Mesendoderm (in vitro differentiated cells): ENCODE measurements at regions not wholly inside any gene's neighbourhood (a gene's known extent, or its start where the extent isn't known, plus 50 kb on each side); places are given as distances from the start of the nearest gene placed in this dataset.
"Not testable (repeated sequence)": the region's sequence is repeated elsewhere in the genome, so short reads cannot be mapped to it uniquely, and the experiment has no call there.

Experiments
- DNase-seq: peaks from one replicate; pipeline ENCODE4 v3.0.0; 2013
- H2AK5ac ChIP-seq: 2 replicates; pipeline ENCODE4 v1.6.1; 2013; ENCODE audit warnings: low read length, inconsistent platforms
- H2BK120ac ChIP-seq: 2 replicates; pipeline ENCODE4 v1.6.1; 2013; ENCODE audit warnings: low read depth, mild to moderate bottlenecking, low read length, moderate library complexity, mixed read lengths
- H2BK15ac ChIP-seq: replicated peaks from 2 replicates; pipeline ENCODE4 v1.6.1; 2013; ENCODE audit warnings: low read depth, mild to moderate bottlenecking, moderate library complexity
- H2BK5ac ChIP-seq: 2 replicates; pipeline ENCODE4 v1.6.1; 2013; ENCODE audit warnings: low read length, inconsistent platforms
- H3K18ac ChIP-seq: 2 replicates; pipeline ENCODE4 v1.6.1; 2013; ENCODE audit warnings: mild to moderate bottlenecking, low read length, mixed read lengths
- H3K23ac ChIP-seq: one replicate; pipeline ENCODE4 v1.6.1; 2013; ENCODE audit warnings: low read length
- H3K27ac ChIP-seq: 2 replicates; pipeline ENCODE4 v1.5.1; 2013; ENCODE audit warnings: low read depth, mild to moderate bottlenecking, inconsistent platforms, low read length, moderate library complexity
- H3K27me3 ChIP-seq: 2 replicates; pipeline ENCODE4 v1.6.1; 2013; ENCODE audit warnings: low read length, control low read depth, mild to moderate bottlenecking, inconsistent platforms; ENCODE audit not compliant: insufficient read depth, poor library complexity
- H3K36me3 ChIP-seq: 2 replicates; pipeline ENCODE4 v1.6.1; 2013; ENCODE audit warnings: low read length, inconsistent platforms; ENCODE audit not compliant: control insufficient read depth, insufficient read depth
- H3K4ac ChIP-seq: one replicate; pipeline ENCODE4 v1.6.1; 2013; ENCODE audit warnings: low read depth, mild to moderate bottlenecking, low read length, moderate library complexity
- H3K4me1 ChIP-seq: 2 replicates; pipeline ENCODE4 v1.6.1; 2013; ENCODE audit warnings: low read depth, low read length, inconsistent platforms; ENCODE audit not compliant: control insufficient read depth
- H3K4me2 ChIP-seq: 2 replicates; pipeline ENCODE4 v1.6.1; 2013; ENCODE audit warnings: low read length
- H3K4me3 ChIP-seq: 2 replicates; pipeline ENCODE4 v1.5.1; 2013; ENCODE audit warnings: mild to moderate bottlenecking, low read length
- H3K56ac ChIP-seq: one replicate; pipeline ENCODE4 v1.6.1; 2013; ENCODE audit warnings: low read length
- H3K79me1 ChIP-seq: 2 replicates; pipeline ENCODE4 v1.6.1; 2013; ENCODE audit warnings: low read length, inconsistent platforms
- H3K79me2 ChIP-seq: 2 replicates; pipeline ENCODE4 v1.6.1; 2013; ENCODE audit warnings: mild to moderate bottlenecking, low read length; ENCODE audit not compliant: control insufficient read depth, insufficient read depth
- H3K9ac ChIP-seq: 2 replicates; pipeline ENCODE4 v1.6.1; 2013; ENCODE audit warnings: low read length, inconsistent platforms
- H4K5ac ChIP-seq: one replicate; pipeline ENCODE4 v1.6.1; 2013; ENCODE audit warnings: low read length
- H4K8ac ChIP-seq: one replicate; pipeline ENCODE4 v1.6.1; 2013; ENCODE audit warnings: low read depth, mild to moderate bottlenecking, control low read depth, low read length, moderate library complexity
- WGBS: extraction: QIAGEN DNeasy Blood & Tissue Kit; methylation state at CpG from one replicate; pipeline ENCODE4 v1.1.7; 2013; ENCODE audit warnings: low lambda C conversion rate, missing lambda C conversion rate; ENCODE audit not compliant: insufficient coverage; ENCODE audit errors: extremely low coverage; 5-methylcytosine and 5-hydroxymethylcytosine counted together

GRCh38 chr18:22067109-22067508, 102.3 kb upstream of the GATA6 start:
- Histone ChIP-seq H3K27ac (no peak overlapping the region), H2BK120ac (no peak overlapping the region), H3K56ac (no peak overlapping the region), H3K4me3 (no peak overlapping the region), H3K4me1 (peaks cover 15% of the 10 kb centered on the region), H3K4me2 (no peak overlapping the region), H3K36me3 (no peaks in the 10 kb centered on the region), H2AK5ac (no peak overlapping the region), H4K8ac (no peak overlapping the region), H2BK15ac (no peak overlapping the region), H2BK5ac (no peak overlapping the region), H3K23ac (no peak overlapping the region), H3K27me3 (no peaks in the 10 kb centered on the region), H3K79me1 (no peaks in the 10 kb centered on the region), H3K18ac (no peak overlapping the region), H3K79me2 (no peaks in the 10 kb centered on the region), H3K4ac (no peak overlapping the region), H4K5ac (no peak overlapping the region), H3K9ac (no peak overlapping the region)
- no CpG with 5 or more reads among the region's 2 CpGs for WGBS
- DNase-seq = no peak

- H3K79me2 ChIP-seq = no peaks in the 10 kb centered on the region
- H3K18ac ChIP-seq = no peak overlapping the region
- H3K4me2 ChIP-seq = no peak overlapping the region
- H3K4ac ChIP-seq = no peak overlapping the region
- H3K4me1 ChIP-seq = peaks cover 15% of the 10 kb centered on the region
- no peak for DNase-seq
- no peak overlapping the region for H2BK15ac ChIP-seq
- H4K5ac ChIP-seq = no peak overlapping the region
- H3K79me1 ChIP-seq = no peaks in the 10 kb centered on the region
- H2AK5ac ChIP-seq = peak overlapping the region; percentile 98
- no peak overlapping the region for H3K23ac ChIP-seq
- H3K27me3 ChIP-seq = no peaks in the 10 kb centered on the region
- WGBS = no CpG with 5 or more reads among the region's 3 CpGs
- no peak overlapping the region for H3K4me3 ChIP-seq
- no peak overlapping the region for H3K27ac ChIP-seq
- H3K36me3 ChIP-seq = no peaks in the 10 kb centered on the region
- H2BK5ac ChIP-seq = peak overlapping the region; percentile 53
- no peak overlapping the region for H2BK120ac ChIP-seq
- no peak overlapping the region for H4K8ac ChIP-seq
- no peak overlapping the region for H3K56ac ChIP-seq
- H3K9ac ChIP-seq = no peak overlapping the region
Observed at GRCh38 chr18:22067682-22068081, 101.7 kb upstream of the GATA6 start.

DNA sequence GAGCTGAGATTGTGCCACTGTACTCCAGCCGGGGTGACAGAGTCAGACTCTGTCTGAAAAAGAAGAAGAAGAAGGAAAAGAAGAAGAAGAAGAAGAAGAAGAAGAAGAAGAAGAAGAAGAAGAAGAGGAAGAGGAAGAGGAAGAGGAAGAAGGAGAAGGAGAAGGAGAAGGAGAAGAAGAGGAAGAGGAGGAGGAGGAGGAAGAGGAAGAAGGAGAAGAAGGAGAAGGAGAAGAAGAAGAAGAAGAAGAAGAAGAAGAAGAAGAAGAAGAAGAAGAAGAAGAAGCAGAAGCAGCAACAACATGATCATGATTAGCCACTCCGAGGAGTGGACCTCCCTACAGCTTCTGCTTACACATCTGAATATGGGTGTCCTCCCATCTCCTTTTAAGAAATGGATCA, 100.6 kb upstream of the GATA6 start:
- not testable (repeated sequence) for H4K8ac ChIP-seq, H2BK15ac ChIP-seq, H4K5ac ChIP-seq, H3K9ac ChIP-seq, H3K56ac ChIP-seq, H3K36me3 ChIP-seq, H2BK120ac ChIP-seq, H3K4ac ChIP-seq, H3K4me3 ChIP-seq, H3K79me1 ChIP-seq, H3K27me3 ChIP-seq, H3K18ac ChIP-seq, H3K23ac ChIP-seq, H3K27ac ChIP-seq, H3K79me2 ChIP-seq, DNase-seq, H2BK5ac ChIP-seq, H3K4me2 ChIP-seq
- no CpG with 5 or more reads among the region's 2 CpGs for WGBS
- Histone ChIP-seq H2AK5ac (peak overlapping the region; percentile 68), H3K4me1 (peaks cover 15% of the 10 kb centered on the region)

GRCh38 chr18:22069916-22070315, 99.5 kb upstream of the GATA6 start:
- Histone ChIP-seq H3K4me1 (peaks cover 13% of the 10 kb centered on the region), H2AK5ac (peak overlapping the region; percentile 95), H2BK15ac (no peak overlapping the region), H3K4me3 (no peak overlapping the region), H3K4ac (no peak overlapping the region), H4K8ac (no peak overlapping the region), H3K23ac (no peak overlapping the region), H3K9ac (no peak overlapping the region), H3K27ac (peak overlapping the region; percentile 34), H3K4me2 (no peak overlapping the region), H3K56ac (peak overlapping the region; percentile 65), H3K18ac (peak overlapping the region; percentile 7), H4K5ac (no peak overlapping the region), H3K79me1 (no peaks in the 10 kb centered on the region), H3K79me2 (no peaks in the 10 kb centered on the region), H2BK120ac (peak overlapping the region; percentile 84), H3K27me3 (no peaks in the 10 kb centered on the region), H2BK5ac (peak overlapping the region; percentile 87), H3K36me3 (no peaks in the 10 kb centered on the region)
- WGBS = no CpG with 5 or more reads among the region's 8 CpGs
- DNase-seq = peak; percentile 37

DNA sequence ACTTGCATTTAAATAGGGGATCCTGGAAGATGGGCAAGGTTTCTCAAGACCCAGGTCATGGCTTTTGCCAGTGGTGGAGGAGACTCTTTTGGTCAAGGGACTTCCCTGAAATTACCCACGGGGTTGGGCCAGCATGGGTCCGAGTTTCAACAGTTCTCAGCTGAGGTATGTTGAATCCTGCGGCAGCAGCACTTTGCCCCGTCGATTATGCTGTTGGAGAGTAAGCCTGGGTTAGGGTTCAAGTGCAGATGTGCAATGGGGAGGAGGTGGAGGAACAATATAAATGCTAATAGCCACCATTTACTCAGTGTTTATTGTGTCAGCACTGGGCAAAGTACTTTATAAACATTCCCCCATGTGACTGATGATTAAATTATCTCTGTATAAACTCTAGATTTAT, 96.0 kb upstream of the GATA6 start:
- H2BK5ac ChIP-seq = no peak overlapping the region
- no peak for DNase-seq

DNA sequence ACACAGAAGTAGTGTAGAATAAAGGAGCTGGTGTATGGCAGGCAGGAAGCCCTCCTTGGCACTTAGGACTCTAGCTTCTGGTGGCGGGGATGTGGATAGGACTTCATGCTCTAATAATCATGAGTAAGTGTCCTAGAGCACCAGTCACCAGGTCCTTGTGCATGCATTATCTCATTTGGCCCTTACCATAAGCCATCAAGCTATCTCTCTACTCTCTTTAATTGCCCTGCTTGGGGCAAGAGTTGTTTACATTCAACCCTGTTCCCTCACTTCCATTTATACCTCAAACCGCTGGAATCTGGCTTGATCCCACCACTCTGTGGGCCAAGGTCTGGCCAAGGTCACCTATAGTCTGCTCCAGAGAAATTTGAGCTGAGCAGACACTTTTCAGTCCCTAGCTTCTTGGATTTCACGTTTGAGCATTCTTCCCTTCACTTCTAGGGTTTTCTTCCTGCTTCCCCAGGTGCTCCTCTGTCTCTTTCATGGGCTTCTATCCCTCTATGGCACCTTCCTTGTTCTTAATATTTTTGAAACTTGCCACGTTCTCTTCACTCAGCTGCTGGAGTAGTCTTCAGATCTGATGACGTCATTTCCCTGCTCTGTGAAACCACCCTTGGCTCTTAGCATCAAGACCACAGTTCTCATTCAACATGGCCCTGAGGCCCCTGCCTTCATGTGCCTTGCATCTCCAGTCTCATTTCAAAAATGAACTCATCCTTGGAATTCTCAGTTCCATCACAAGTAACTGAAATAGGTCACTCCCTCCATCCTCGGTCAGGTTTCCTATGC, 94.9 kb upstream of the GATA6 start:
- no peak overlapping the region for H3K18ac ChIP-seq
- no peak overlapping the region for H3K4me2 ChIP-seq
- peak overlapping the region; percentile 60 for H3K4ac ChIP-seq
- H2AK5ac ChIP-seq = peak overlapping the region; percentile 71
- no peak overlapping the region for H2BK15ac ChIP-seq
- H2BK5ac ChIP-seq = peak overlapping the region; percentile 20
- no peak overlapping the region for H4K8ac ChIP-seq
- no peak overlapping the region for H3K27ac ChIP-seq
- no peaks in the 10 kb centered on the region for H3K79me1 ChIP-seq
- no CpG with 5 or more reads among the region's 6 CpGs for WGBS
- H3K4me3 ChIP-seq = no peak overlapping the region
- DNase-seq = no peak
- peak overlapping the region; percentile 30 for H3K56ac ChIP-seq
- no peak overlapping the region for H3K23ac ChIP-seq
- H3K27me3 ChIP-seq = no peaks in the 10 kb centered on the region
- no peak overlapping the region for H4K5ac ChIP-seq
- H2BK120ac ChIP-seq = no peak overlapping the region
- no peaks in the 10 kb centered on the region for H3K79me2 ChIP-seq
- H3K4me1 ChIP-seq = peaks cover 6% of the 10 kb centered on the region
- no peak overlapping the region for H3K9ac ChIP-seq
- H3K36me3 ChIP-seq = no peaks in the 10 kb centered on the region

More for the DNA sequence above, 96.0 kb upstream of the GATA6 start:
- Histone ChIP-seq H3K9ac (no peak overlapping the region), H3K4me3 (no peak overlapping the region), H3K36me3 (no peaks in the 10 kb centered on the region), H3K4ac (no peak overlapping the region), H3K18ac (no peak overlapping the region), H3K4me2 (no peak overlapping the region), H2BK15ac (no peak overlapping the region), H4K5ac (peak overlapping the region; percentile 30), H3K4me1 (peaks cover 9% of the 10 kb centered on the region), H4K8ac (no peak overlapping the region), H3K23ac (no peak overlapping the region), H3K79me1 (no peaks in the 10 kb centered on the region), H3K56ac (no peak overlapping the region), H3K79me2 (no peaks in the 10 kb centered on the region), H2AK5ac (no peak overlapping the region), H3K27ac (no peak overlapping the region), H3K27me3 (no peaks in the 10 kb centered on the region), H2BK120ac (no peak overlapping the region)
- WGBS = no CpG with 5 or more reads among the region's 5 CpGs
